Activated T-cell treated with anti-CD3 and anti-CD28 coated beads, Interleukin-2, amount 50 U/mL, for 72 hours (primary cell): ENCODE measurements at regions not wholly inside any gene's neighbourhood (a gene's known extent, or its start where the extent isn't known, plus 50 kb on each side); places are given as distances from the start of the nearest gene placed in this dataset.
"Not testable (repeated sequence)": the region's sequence is repeated elsewhere in the genome, so short reads cannot be mapped to it uniquely, and the experiment has no call there.

Source experiments
- ATAC-seq, 2 donors: fragments of 150-1000 bp; cut with Tn5 transposase; replicated peaks in 1 of 2; 2 replicates each; pipeline ENCODE4 v1.10.0; 2021; ENCODE audit warnings: moderate library complexity in 2 of 2, mild to moderate bottlenecking in 1 of 2
- DNase-seq, 2 donors: peaks; one replicate each; pipeline ENCODE4 v3.0.0; 2021 to 2022; ENCODE audit warnings: mixed read lengths in 1 of 2
- H3K27ac Mint-ChIP-seq: one replicate; pipeline ENCODE4 v1.8.0; 2022; ENCODE audit warnings: mild to moderate bottlenecking, moderate library complexity, mixed read lengths
- H3K27me3 Mint-ChIP-seq: one replicate; pipeline ENCODE4 v1.8.0; 2022; ENCODE audit warnings: low read depth, mixed read lengths
- H3K36me3 Mint-ChIP-seq, 2 donors: one replicate each; pipeline ENCODE4 v1.8.0; 2022; ENCODE audit warnings: mixed read lengths in 2 of 2, mild to moderate bottlenecking in 1 of 2; ENCODE audit not compliant: insufficient read depth in 2 of 2
- H3K4me1 Mint-ChIP-seq: one replicate; pipeline ENCODE4 v1.8.0; 2022; ENCODE audit warnings: low read depth, mixed read lengths
- H3K4me3 Mint-ChIP-seq, 2 donors: one replicate each; pipeline ENCODE4 v1.8.0; 2022; ENCODE audit warnings: mild to moderate bottlenecking in 2 of 2, mixed read lengths in 2 of 2, moderate library complexity in 2 of 2
- H3K9me3 Mint-ChIP-seq, 2 donors: one replicate each; pipeline ENCODE4 v1.8.0; 2022; ENCODE audit warnings: mixed read lengths in 2 of 2

GRCh38 chr14:94840467-94840866 is 70.6 kb upstream of the GSC start:
- no peaks in the 10 kb centered on the region for H3K36me3 Mint-ChIP-seq
- ATAC-seq (no peak), DNase-seq (no peak)
- no peak overlapping the region for H3K27ac Mint-ChIP-seq
- peaks cover 0 to 3% of the 10 kb centered on the region in 2 donors for H3K9me3 Mint-ChIP-seq
- H3K4me1 Mint-ChIP-seq: no peaks in the 10 kb centered on the region
- no peak overlapping the region for H3K4me3 Mint-ChIP-seq
- H3K27me3 Mint-ChIP-seq: no peaks in the 10 kb centered on the region

- DNase-seq (no peak), ATAC-seq (no peak)
- no peaks in the 10 kb centered on the region for H3K4me1 Mint-ChIP-seq
- H3K27me3 Mint-ChIP-seq: no peaks in the 10 kb centered on the region
- H3K4me3 Mint-ChIP-seq: no peak overlapping the region
- H3K27ac Mint-ChIP-seq: no peak overlapping the region
- no peaks in the 10 kb centered on the region for H3K36me3 Mint-ChIP-seq
- peaks cover 0 to 3% of the 10 kb centered on the region in 2 donors for H3K9me3 Mint-ChIP-seq
These were observed 69.4 kb upstream of the GSC start for GRCh38 chr14:94839348-94839747.

GRCh38 chr14:94836849-94837248 is 66.9 kb upstream of the GSC start:
- Mint-ChIP-seq H3K36me3 (no peaks in the 10 kb centered on the region), H3K4me1 (no peaks in the 10 kb centered on the region), H3K27me3 (no peaks in the 10 kb centered on the region), H3K27ac (no peak overlapping the region), H3K9me3 (peaks cover 0 to 3% of the 10 kb centered on the region in 2 donors), H3K4me3 (no peak overlapping the region)
- ATAC-seq (no peak), DNase-seq (no peak)

DNA sequence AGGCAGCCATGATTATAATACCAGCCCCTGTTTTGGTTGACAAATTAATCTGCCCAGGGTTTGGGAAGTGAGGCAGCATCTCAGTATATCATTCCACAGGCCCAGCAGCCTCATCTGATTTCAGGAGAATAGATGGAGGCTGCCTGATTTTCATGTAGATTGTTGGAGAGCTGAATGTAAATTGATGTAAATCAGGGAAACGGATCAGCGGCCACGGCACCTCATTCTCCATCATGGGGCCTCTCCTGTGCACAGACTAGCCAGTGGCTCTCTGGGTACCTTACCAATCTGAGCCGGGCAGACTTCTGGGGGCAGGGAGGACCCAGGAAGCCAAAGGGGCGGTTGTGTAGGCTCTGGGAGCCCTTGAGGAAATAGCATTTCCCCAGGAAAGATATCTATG is 63.7 kb upstream of the GSC start:
- no peak for ATAC-seq
- H3K4me1 Mint-ChIP-seq: no peaks in the 10 kb centered on the region
- H3K27ac Mint-ChIP-seq: no peak overlapping the region
- no peak overlapping the region for H3K4me3 Mint-ChIP-seq
- no peaks in the 10 kb centered on the region for H3K27me3 Mint-ChIP-seq
- no peak for DNase-seq
- H3K36me3 Mint-ChIP-seq: no peaks in the 10 kb centered on the region
- H3K9me3 Mint-ChIP-seq: peaks cover 0 to 3% of the 10 kb centered on the region in 2 donors

DNA sequence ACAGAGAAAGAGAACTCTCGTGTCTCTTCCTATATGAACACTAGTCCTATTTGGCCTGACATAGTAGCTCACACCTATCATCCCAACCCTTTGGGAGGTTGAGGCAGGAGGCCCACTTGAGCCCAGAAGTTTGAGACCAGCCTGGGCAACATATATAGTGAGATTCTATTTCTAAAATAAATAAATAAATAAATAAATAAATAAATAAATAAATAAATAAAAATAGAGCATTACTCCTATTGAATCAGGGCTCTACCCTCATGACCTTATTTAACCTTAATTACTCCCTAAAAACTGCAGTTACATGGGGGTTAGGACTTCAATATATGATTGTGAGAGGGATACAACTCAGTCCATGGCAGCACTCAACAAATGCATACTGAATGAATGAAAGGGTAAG is 61.2 kb upstream of the GSC start:
- Mint-ChIP-seq H3K4me1 (no peaks in the 10 kb centered on the region), H3K27ac (no peak overlapping the region), H3K27me3 (no peaks in the 10 kb centered on the region), H3K36me3 (no peaks in the 10 kb centered on the region), H3K4me3 (no peak overlapping the region), H3K9me3 (peaks cover 1 to 6% of the 10 kb centered on the region in 2 donors)
- no peak for ATAC-seq
- no peak for DNase-seq

GRCh38 chr14:94827711-94828447 is 58.0 kb upstream of the GSC start:
- peaks cover 4 to 5% of the 10 kb centered on the region in 2 donors for H3K9me3 Mint-ChIP-seq
- DNase-seq (no peak), ATAC-seq (no peak)
- no peak overlapping the region for H3K4me3 Mint-ChIP-seq
- peaks cover 0 to 2% of the 10 kb centered on the region in 2 donors for H3K36me3 Mint-ChIP-seq
- no peaks in the 10 kb centered on the region for H3K4me1 Mint-ChIP-seq
- peaks cover 8% of the 10 kb centered on the region for H3K27me3 Mint-ChIP-seq
- H3K27ac Mint-ChIP-seq: no peak overlapping the region

GRCh38 chr14:94826774-94827173 is 56.9 kb upstream of the GSC start:
- no peak overlapping the region for H3K4me3 Mint-ChIP-seq
- DNase-seq: no peak
- H3K9me3 Mint-ChIP-seq: peaks cover 4 to 5% of the 10 kb centered on the region in 2 donors
- H3K4me1 Mint-ChIP-seq: no peaks in the 10 kb centered on the region
- peaks cover 10% of the 10 kb centered on the region for H3K27me3 Mint-ChIP-seq
- no peak for ATAC-seq
- H3K36me3 Mint-ChIP-seq: peaks cover 0 to 2% of the 10 kb centered on the region in 2 donors
- no peak overlapping the region for H3K27ac Mint-ChIP-seq

DNA sequence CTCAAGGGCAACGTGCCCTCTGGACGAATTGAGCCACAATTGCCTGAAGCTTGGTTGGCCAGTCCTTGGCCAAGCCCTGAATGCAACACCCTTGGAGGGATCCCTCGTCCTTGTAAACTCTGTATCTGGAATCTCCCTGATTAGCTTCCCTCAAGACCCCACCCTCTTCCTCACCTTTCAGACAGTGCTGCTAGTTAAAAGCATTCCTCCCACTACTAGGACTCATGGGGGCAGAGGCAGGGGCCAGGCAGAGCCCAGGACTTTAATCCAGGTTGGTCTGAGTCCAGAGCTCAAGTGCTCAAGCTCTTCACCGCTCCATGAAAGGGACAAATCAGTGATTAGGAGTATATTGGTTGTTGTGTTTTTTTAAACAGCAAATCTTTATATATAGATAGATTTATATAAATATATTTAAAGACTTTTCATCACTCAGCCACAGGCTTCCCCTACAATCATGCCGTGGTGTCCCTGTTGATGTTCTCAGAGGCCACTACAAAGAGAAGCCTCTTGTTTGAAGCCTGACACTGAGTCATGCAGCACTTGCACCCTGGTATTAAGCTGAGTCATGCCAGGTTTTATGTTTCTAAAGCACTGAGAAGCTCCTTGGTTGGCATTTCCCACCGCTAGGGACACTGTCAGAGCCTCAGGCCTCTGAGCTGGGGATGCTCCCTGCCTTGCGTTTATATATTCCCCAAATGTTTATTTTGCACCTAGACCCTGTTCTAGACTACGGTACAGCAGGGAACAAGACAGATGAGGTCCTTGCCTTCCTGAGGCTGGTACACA is 53.8 kb upstream of the GSC start:
- DNase-seq (no peak), ATAC-seq (no peak)
- Mint-ChIP-seq H3K4me3 (no peak overlapping the region), H3K9me3 (peaks cover 4 to 5% of the 10 kb centered on the region in 2 donors), H3K4me1 (no peaks in the 10 kb centered on the region), H3K27ac (no peak overlapping the region), H3K36me3 (peaks cover 0 to 2% of the 10 kb centered on the region in 2 donors), H3K27me3 (peaks cover 10% of the 10 kb centered on the region)

DNA sequence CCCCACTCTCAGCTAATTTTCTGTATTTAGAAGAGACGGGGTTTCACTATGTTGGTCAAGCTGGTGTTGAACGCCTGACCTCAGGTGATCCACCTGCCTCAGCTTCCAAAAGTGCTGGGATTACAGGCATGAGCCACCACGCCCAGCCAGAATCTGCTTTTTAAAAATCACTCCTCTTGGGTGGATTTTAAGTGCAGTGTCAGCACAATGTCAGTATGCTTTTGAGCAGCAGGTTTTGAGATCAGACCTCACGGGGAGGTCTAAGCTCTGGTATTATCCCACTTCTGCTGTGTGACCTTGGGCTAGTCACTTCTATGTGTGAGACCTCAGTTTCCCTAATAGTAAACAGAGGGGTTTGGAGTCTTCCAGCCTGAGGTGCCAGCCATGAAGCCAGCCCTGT is 51.8 kb upstream of the GSC start:
- peaks cover 4 to 5% of the 10 kb centered on the region in 2 donors for H3K9me3 Mint-ChIP-seq
- H3K36me3 Mint-ChIP-seq: peaks cover 0 to 2% of the 10 kb centered on the region in 2 donors
- no peak overlapping the region for H3K4me3 Mint-ChIP-seq
- no peak for ATAC-seq
- peaks cover 10% of the 10 kb centered on the region for H3K27me3 Mint-ChIP-seq
- no peaks in the 10 kb centered on the region for H3K4me1 Mint-ChIP-seq
- H3K27ac Mint-ChIP-seq: no peak overlapping the region
- no peak for DNase-seq

DNA sequence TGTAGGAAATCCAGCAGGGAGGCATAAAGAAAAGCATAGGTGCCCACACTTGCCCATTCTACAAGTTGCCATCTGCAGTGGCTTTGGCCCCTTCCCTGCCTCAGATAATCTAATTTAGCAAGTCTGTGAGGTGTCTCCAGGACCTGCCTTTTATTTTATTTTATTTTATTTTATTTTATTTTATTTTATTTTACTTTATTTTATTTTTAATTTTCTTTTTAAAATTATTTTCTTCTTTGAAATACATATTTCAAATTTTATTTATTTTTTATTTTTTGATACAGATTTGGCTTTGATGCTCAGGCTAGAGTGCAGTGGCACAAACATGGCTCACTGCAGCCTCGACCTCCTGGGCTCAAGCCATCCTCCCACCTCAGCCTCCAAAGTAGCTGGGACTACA is 51.0 kb upstream of the GSC start:
- not testable (repeated sequence) for ATAC-seq, DNase-seq, H3K27ac Mint-ChIP-seq, H3K4me3 Mint-ChIP-seq, H3K4me1 Mint-ChIP-seq, H3K36me3 Mint-ChIP-seq, H3K9me3 Mint-ChIP-seq
- peaks cover 10% of the 10 kb centered on the region for H3K27me3 Mint-ChIP-seq
